Tibial nerve (tissue), 4 donors: ENCODE measurements at regions not wholly inside any gene's neighbourhood (a gene's known extent, or its start where the extent isn't known, plus 50 kb on each side); places are given as distances from the start of the nearest gene placed in this dataset.

Experiments
- DNase-seq, 2 donors: peaks; one replicate each; pipeline ENCODE4 v3.0.0-alpha.2; 2019; ENCODE audit warnings: low spot score in 2 of 2
- H3K27ac ChIP-seq, 4 donors: fragments of 200-600 bp; sonication (generic) in 3 of 4; one replicate each; pipeline ENCODE4 v1.5.1; 2017 to 2019; ENCODE audit warnings: mild to moderate bottlenecking in 1 of 4
- H3K27me3 ChIP-seq, 2 donors: fragments of 200-600 bp; sonication (generic) in 1 of 2; one replicate each; pipeline versions ENCODE4 v1.5.1 to v1.6.0; 2017 to 2019
- H3K36me3 ChIP-seq, 3 donors: fragments of 200-600 bp; sonication (generic); one replicate each; pipeline ENCODE4 v1.5.1; 2018 to 2019
- H3K4me1 ChIP-seq, 4 donors: fragments of 200-600 bp; sonication (generic) in 3 of 4; one replicate each; pipeline ENCODE4 v1.5.1; 2017 to 2019
- H3K4me3 ChIP-seq, 4 donors: fragments of 200-600 bp; sonication (generic) in 3 of 4; one replicate each; pipeline ENCODE4 v1.5.1; 2017 to 2019; ENCODE audit warnings: mild to moderate bottlenecking in 1 of 4, moderate library complexity in 1 of 4
- H3K9me3 ChIP-seq, 4 donors: fragments of 200-600 bp; sonication (generic) in 3 of 4; one replicate each; pipeline ENCODE4 v1.5.1; 2017 to 2019
- EP300 ChIP-seq, 2 donors: sonication (generic); formaldehyde crosslinking; IDR thresholded peaks; one replicate each; pipeline ENCODE4 v1.6.1; 2017; ENCODE audit warnings: antibody characterized with exemption in 2 of 2, mild to moderate bottlenecking in 1 of 2
- POLR2A ChIP-seq, 2 donors: fragments of 450-650 bp; IDR thresholded peaks; one replicate each; pipeline ENCODE4 v1.6.1; 2017; ENCODE audit warnings: antibody characterized with exemption in 2 of 2, mild to moderate bottlenecking in 2 of 2, moderate library complexity in 2 of 2
- WGBS, 2 donors: methylation state at CpG; one replicate each; pipeline ENCODE4 v1.1.5; 2018; 5-methylcytosine and 5-hydroxymethylcytosine counted together
- TF ChIP-seq, protein P1 (sequence below), 5 experiments: fragments of 200-600 bp in 3 of 5; fragments of 450-650 bp in 2 of 5; sonication (generic) in 3 of 5; IDR thresholded peaks; one replicate each; pipeline ENCODE4 v1.5.1; 2016 to 2019; ENCODE audit warnings: antibody characterized with exemption in 5 of 5, mild to moderate bottlenecking in 3 of 5, moderate library complexity in 2 of 5

DNA sequence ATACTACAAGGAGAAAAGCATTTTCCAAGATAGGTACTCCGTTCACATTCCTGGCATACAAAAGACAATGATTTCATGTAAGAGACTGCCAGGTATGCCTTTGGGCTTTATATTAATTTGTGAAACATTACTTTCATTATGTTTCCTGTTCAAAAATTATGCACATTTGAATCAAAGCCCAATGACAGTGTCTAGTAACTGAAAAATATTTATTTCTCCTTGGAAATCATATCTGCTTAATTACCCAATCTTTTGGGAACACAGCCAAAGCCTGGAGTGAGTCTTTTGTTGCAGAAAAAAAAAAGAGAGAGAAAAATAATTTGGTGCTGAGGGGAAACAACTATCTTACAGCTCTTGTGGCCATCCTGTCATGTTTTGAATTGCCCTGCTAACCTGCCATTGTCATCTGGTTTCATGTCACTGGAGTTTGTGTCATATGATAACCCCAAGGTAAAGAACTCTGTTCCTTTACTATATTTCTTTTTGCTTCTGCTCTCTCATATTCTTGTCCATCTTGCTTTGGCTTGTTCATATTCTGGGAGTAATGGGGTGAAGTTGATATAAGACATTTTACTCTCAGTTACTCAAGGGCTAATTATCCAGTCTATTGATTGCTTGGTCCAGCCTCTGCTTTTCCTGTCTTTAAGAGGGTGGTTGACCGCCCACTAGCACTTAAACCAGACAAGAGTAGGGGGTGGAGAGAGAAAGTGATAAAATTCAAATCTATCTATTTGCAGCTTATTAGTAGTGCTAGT is 238.3 kb upstream of the NUDT12 start:
- Histone ChIP-seq H3K27me3 (no peaks in the 10 kb centered on the region), H3K4me1 (no peaks in the 10 kb centered on the region), H3K27ac (no peak overlapping the region), H3K36me3 (no peaks in the 10 kb centered on the region), H3K4me3 (no peak overlapping the region), H3K9me3 (peaks cover 0 to 8% (median 0%) of the 10 kb centered on the region in 4 donors)
- 50 to 71% methylated on average over 2 of the region's 2 CpGs for WGBS, 2 donors
- TF ChIP-seq, protein P1, sequence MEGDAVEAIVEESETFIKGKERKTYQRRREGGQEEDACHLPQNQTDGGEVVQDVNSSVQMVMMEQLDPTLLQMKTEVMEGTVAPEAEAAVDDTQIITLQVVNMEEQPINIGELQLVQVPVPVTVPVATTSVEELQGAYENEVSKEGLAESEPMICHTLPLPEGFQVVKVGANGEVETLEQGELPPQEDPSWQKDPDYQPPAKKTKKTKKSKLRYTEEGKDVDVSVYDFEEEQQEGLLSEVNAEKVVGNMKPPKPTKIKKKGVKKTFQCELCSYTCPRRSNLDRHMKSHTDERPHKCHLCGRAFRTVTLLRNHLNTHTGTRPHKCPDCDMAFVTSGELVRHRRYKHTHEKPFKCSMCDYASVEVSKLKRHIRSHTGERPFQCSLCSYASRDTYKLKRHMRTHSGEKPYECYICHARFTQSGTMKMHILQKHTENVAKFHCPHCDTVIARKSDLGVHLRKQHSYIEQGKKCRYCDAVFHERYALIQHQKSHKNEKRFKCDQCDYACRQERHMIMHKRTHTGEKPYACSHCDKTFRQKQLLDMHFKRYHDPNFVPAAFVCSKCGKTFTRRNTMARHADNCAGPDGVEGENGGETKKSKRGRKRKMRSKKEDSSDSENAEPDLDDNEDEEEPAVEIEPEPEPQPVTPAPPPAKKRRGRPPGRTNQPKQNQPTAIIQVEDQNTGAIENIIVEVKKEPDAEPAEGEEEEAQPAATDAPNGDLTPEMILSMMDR (IDR thresholded peaks at IDR 0.05) = no peak
- no peak for TF ChIP-seq POLR2A (IDR thresholded peaks at IDR 0.05)
- no peak for TF ChIP-seq EP300 (IDR thresholded peaks at IDR 0.05)
- DNase-seq = no peak

DNA sequence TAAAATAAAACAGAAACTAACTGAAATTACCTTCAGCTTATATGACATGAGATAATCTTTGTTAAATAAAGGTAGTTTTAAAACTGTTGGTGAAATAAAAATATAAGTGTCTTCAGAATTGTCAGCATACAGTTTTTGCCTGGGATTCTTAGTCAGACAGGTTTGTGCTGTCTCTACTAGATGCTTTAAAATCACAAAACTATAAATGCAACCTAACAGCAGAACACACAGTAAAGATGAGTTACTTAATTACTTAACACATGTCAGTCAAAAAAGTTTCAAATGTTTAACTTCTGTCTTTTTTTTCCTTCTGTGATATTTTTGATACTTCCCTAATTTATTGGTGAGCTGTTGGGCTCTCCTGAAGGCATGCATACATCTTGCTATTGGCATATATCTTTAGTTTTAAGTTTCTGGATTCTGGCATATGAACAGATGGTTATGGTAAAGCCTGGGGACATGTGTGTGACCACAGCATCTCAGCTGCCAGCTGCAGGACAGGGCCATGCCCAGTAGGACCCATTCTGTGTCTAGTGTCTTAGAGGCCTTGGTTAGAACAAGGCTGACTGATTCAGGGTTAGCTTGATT is 231.1 kb upstream of the NUDT12 start:
- DNase-seq = no peak
- H3K4me1 ChIP-seq = no peaks in the 10 kb centered on the region
- TF ChIP-seq, protein P1 (IDR thresholded peaks at IDR 0.05) = no peak
- TF ChIP-seq EP300 (IDR thresholded peaks at IDR 0.05) = no peak
- no peak for TF ChIP-seq POLR2A (IDR thresholded peaks at IDR 0.05)

GRCh38 chr5:103785569-103785968 is 223.0 kb upstream of the NUDT12 start:
- TF ChIP-seq POLR2A (IDR thresholded peaks at IDR 0.05) (no peak), EP300 (IDR thresholded peaks at IDR 0.05) (no peak)
- TF ChIP-seq, protein P1 (IDR thresholded peaks at IDR 0.05) = no peak
- DNase-seq = no peak
- 52 to 54% methylated on average over 2 of the region's 2 CpGs for WGBS, 2 donors
- Histone ChIP-seq H3K4me3 (no peak overlapping the region), H3K4me1 (no peaks in the 10 kb centered on the region), H3K9me3 (peaks cover 0 to 10% (median 0%) of the 10 kb centered on the region in 4 donors), H3K27me3 (no peaks in the 10 kb centered on the region), H3K36me3 (no peaks in the 10 kb centered on the region), H3K27ac (no peak overlapping the region)

More for the DNA sequence above, 231.1 kb upstream of the NUDT12 start:
- Histone ChIP-seq H3K36me3 (no peaks in the 10 kb centered on the region), H3K9me3 (peaks cover 0 to 55% (median 5%) of the 10 kb centered on the region in 4 donors), H3K27ac (no peak overlapping the region), H3K4me3 (no peak overlapping the region), H3K27me3 (no peaks in the 10 kb centered on the region)

GRCh38 chr5:103783669-103784068 is 221.1 kb upstream of the NUDT12 start:
- 98 to 100% methylated on average over 1 of the region's 1 CpG for WGBS, 2 donors
- Histone ChIP-seq H3K9me3 (no peaks in the 10 kb centered on the region), H3K27ac (no peak overlapping the region), H3K4me1 (no peaks in the 10 kb centered on the region), H3K27me3 (no peaks in the 10 kb centered on the region), H3K4me3 (no peak overlapping the region), H3K36me3 (no peaks in the 10 kb centered on the region)
- TF ChIP-seq EP300 (IDR thresholded peaks at IDR 0.05) (no peak), POLR2A (IDR thresholded peaks at IDR 0.05) (no peak)
- TF ChIP-seq, protein P1 (IDR thresholded peaks at IDR 0.05) = no peak
- DNase-seq = no peak

- no peak for DNase-seq
- Histone ChIP-seq H3K27ac (no peak overlapping the region), H3K4me3 (no peak overlapping the region), H3K27me3 (no peaks in the 10 kb centered on the region), H3K9me3 (no peaks in the 10 kb centered on the region), H3K4me1 (no peaks in the 10 kb centered on the region), H3K36me3 (no peaks in the 10 kb centered on the region)
- WGBS, 2 donors = 66 to 75% methylated on average over 2 of the region's 2 CpGs
- TF ChIP-seq, protein P1 (IDR thresholded peaks at IDR 0.05) = no peak
- TF ChIP-seq POLR2A (IDR thresholded peaks at IDR 0.05) (no peak), EP300 (IDR thresholded peaks at IDR 0.05) (no peak)
Measured at GRCh38 chr5:103780794-103781193, 218.2 kb upstream of the NUDT12 start.
